ENCODE measurements at regions not wholly inside any gene's neighbourhood (a gene's known extent, or its start where the extent isn't known, plus 50 kb on each side); places are given as distances from the start of the nearest gene placed in this dataset.

GRCh38 chr14:44309331-44309730 is 197.8 kb downstream of the FSCB start:
- H3K4me3 Mint-ChIP-seq, result no peak overlapping the region
- peaks cover 22% of the 10 kb centered on the region for H3K9me3 Mint-ChIP-seq
- H3K4me1 Mint-ChIP-seq (ENCODE audit: low read depth in 2 of 2), result no peaks in the 10 kb centered on the region
- ATAC-seq (no peak), DNase-seq (ENCODE audit: low spot score) (no peak)
- no peaks in the 10 kb centered on the region for H3K27me3 Mint-ChIP-seq
- no peak overlapping the region for H3K27ac Mint-ChIP-seq
- H3K36me3 Mint-ChIP-seq, result peaks cover 16% of the 10 kb centered on the region

GRCh38 chr14:44300916-44301315 is 206.2 kb downstream of the FSCB start:
- no peak overlapping the region for H3K4me3 Mint-ChIP-seq
- H3K9me3 Mint-ChIP-seq, result peaks cover 12% of the 10 kb centered on the region
- H3K27ac Mint-ChIP-seq, result no peak overlapping the region
- H3K36me3 Mint-ChIP-seq, result no peaks in the 10 kb centered on the region
- no peak for DNase-seq (ENCODE audit: low spot score)
- H3K4me1 Mint-ChIP-seq (ENCODE audit: low read depth in 2 of 2), result no peaks in the 10 kb centered on the region
- no peak for ATAC-seq
- no peaks in the 10 kb centered on the region for H3K27me3 Mint-ChIP-seq

GRCh38 chr14:44297437-44297836 is 209.6 kb downstream of the FSCB start:
- H3K4me3 Mint-ChIP-seq, result no peak overlapping the region
- no peaks in the 10 kb centered on the region for H3K27me3 Mint-ChIP-seq
- ATAC-seq (no peak), DNase-seq (ENCODE audit: low spot score) (no peak)
- H3K36me3 Mint-ChIP-seq, result no peaks in the 10 kb centered on the region
- peaks cover 16% of the 10 kb centered on the region for H3K9me3 Mint-ChIP-seq
- H3K27ac Mint-ChIP-seq, result no peak overlapping the region
- H3K4me1 Mint-ChIP-seq (ENCODE audit: low read depth in 2 of 2), result no peaks in the 10 kb centered on the region

- Mint-ChIP-seq H3K4me3 (no peak overlapping the region), H3K36me3 (no peaks in the 10 kb centered on the region), H3K27ac (no peak overlapping the region), H3K27me3 (no peaks in the 10 kb centered on the region), H3K9me3 (peaks cover 15% of the 10 kb centered on the region), H3K4me1 (ENCODE audit: low read depth in 2 of 2) (no peaks in the 10 kb centered on the region)
- DNase-seq (ENCODE audit: low spot score) (no peak), ATAC-seq (no peak)
Observed at GRCh38 chr14:44291366-44291915, 215.6 kb downstream of the FSCB start.

DNA sequence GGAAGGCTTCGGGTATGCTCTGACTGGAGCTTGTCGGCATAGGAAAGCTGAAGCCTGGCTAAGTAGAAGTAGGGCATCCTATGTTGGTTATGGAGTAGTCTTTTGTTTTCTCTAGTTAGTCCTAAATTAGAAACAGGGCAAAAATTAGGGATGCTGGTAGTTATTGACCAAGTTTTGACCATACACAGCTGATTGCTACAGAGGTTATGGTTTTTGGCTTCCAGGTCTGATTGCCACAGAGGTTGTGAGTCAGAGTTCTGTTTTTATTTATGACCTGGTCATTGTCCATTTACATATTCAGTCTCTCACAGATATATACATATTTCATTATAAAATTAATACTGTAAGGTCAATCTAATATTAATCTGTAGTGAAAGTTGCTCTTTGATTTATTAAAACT is 219.2 kb downstream of the FSCB start:
- Mint-ChIP-seq H3K9me3 (peaks cover 9% of the 10 kb centered on the region), H3K27me3 (no peaks in the 10 kb centered on the region), H3K4me1 (ENCODE audit: low read depth in 2 of 2) (no peaks in the 10 kb centered on the region), H3K27ac (no peak overlapping the region), H3K36me3 (no peaks in the 10 kb centered on the region), H3K4me3 (no peak overlapping the region)
- ATAC-seq (no peak), DNase-seq (ENCODE audit: low spot score) (no peak)

DNA sequence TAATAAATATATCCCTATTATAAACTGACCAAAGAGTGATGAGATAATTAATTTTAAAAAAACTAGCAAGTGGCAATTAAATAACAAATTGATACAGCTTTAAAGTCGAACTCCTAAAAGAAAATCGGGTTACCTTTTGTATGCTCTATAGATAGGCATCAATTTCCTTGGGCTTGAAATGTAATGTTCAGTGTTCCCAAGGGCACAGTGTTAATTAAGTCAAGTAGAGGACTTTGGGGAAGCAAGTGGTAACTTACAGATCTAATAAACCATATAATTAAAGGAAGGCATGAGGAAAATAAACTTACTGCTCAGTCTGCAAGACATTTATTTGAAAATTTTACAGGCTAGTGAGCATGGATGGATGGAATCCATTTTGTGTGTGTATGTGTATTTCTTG is 220.9 kb downstream of the FSCB start:
- ATAC-seq, result no peak

GRCh38 chr14:44283836-44284235 is 223.2 kb downstream of the FSCB start:
- H3K27me3 Mint-ChIP-seq, result no peaks in the 10 kb centered on the region
- DNase-seq (ENCODE audit: low spot score) (no peak), ATAC-seq (no peak)
- H3K4me3 Mint-ChIP-seq, result no peak overlapping the region
- no peaks in the 10 kb centered on the region for H3K4me1 Mint-ChIP-seq (ENCODE audit: low read depth in 2 of 2)
- no peaks in the 10 kb centered on the region for H3K36me3 Mint-ChIP-seq
- peaks cover 4% of the 10 kb centered on the region for H3K9me3 Mint-ChIP-seq
- no peak overlapping the region for H3K27ac Mint-ChIP-seq

More for the DNA sequence above, 220.9 kb downstream of the FSCB start:
- peaks cover 7% of the 10 kb centered on the region for H3K9me3 Mint-ChIP-seq
- no peaks in the 10 kb centered on the region for H3K4me1 Mint-ChIP-seq (ENCODE audit: low read depth in 2 of 2)
- no peak overlapping the region for H3K4me3 Mint-ChIP-seq
- H3K27ac Mint-ChIP-seq, result no peak overlapping the region
- H3K27me3 Mint-ChIP-seq, result no peaks in the 10 kb centered on the region
- no peaks in the 10 kb centered on the region for H3K36me3 Mint-ChIP-seq
- DNase-seq (ENCODE audit: low spot score), result no peak

DNA sequence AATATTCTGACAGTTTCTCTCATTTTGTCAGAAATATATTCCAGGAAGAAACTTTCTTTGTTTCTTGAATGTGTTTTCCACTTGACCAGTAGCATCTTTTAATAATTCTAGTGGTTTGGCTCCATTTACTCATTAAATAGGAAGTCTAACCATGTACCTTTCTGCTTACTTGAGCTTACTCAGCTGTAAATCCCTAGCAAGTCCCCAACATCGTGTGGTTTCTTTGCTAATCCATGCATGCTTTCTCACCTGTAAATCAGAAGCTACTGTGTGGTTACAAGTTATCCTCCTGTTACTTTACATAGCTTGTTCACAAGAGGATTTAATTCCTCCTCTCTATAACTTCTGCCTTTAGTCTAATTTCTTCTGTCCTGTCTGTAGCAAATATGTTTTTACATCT is 227.7 kb downstream of the FSCB start:
- no peak overlapping the region for H3K4me3 Mint-ChIP-seq
- H3K4me1 Mint-ChIP-seq (ENCODE audit: low read depth in 2 of 2), result no peaks in the 10 kb centered on the region
- H3K27ac Mint-ChIP-seq, result no peak overlapping the region
- no peaks in the 10 kb centered on the region for H3K27me3 Mint-ChIP-seq
- no peak for ATAC-seq
- no peaks in the 10 kb centered on the region for H3K36me3 Mint-ChIP-seq
- no peak for DNase-seq (ENCODE audit: low spot score)
- peaks cover 4% of the 10 kb centered on the region for H3K9me3 Mint-ChIP-seq

- no peak overlapping the region for H3K4me3 Mint-ChIP-seq
- DNase-seq (ENCODE audit: low spot score), result no peak
- H3K9me3 Mint-ChIP-seq, result peaks cover 17% of the 10 kb centered on the region
- H3K27me3 Mint-ChIP-seq, result no peaks in the 10 kb centered on the region
- no peaks in the 10 kb centered on the region for H3K4me1 Mint-ChIP-seq (ENCODE audit: low read depth in 2 of 2)
- no peaks in the 10 kb centered on the region for H3K36me3 Mint-ChIP-seq
- ATAC-seq, result no peak
- H3K27ac Mint-ChIP-seq, result no peak overlapping the region
Observed at GRCh38 chr14:44271637-44272036, 235.4 kb downstream of the FSCB start.

DNA sequence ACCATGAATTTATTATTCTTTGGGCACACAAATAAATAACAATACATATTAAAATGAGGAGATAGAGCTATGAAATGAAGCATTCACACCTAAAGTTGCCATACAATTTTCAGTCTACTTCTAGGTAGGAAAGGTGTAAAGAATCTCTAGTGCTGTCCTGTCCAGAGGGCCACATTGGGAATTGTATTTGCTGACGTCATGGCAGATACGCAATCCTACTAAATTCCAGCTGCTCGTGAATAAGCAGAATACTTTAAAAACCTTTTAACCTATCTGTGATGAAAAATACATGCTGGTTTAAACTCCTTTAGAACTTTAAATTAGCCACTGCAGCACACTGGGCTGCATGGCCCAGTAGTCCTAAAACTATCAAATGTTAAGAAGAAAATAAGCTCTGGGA is 236.1 kb downstream of the FSCB start:
- Mint-ChIP-seq H3K27me3 (no peaks in the 10 kb centered on the region), H3K4me1 (ENCODE audit: low read depth in 2 of 2) (no peaks in the 10 kb centered on the region), H3K9me3 (peaks cover 21% of the 10 kb centered on the region), H3K36me3 (no peaks in the 10 kb centered on the region), H3K4me3 (no peak overlapping the region), H3K27ac (no peak overlapping the region)
- DNase-seq (ENCODE audit: low spot score) (no peak), ATAC-seq (no peak)

DNA sequence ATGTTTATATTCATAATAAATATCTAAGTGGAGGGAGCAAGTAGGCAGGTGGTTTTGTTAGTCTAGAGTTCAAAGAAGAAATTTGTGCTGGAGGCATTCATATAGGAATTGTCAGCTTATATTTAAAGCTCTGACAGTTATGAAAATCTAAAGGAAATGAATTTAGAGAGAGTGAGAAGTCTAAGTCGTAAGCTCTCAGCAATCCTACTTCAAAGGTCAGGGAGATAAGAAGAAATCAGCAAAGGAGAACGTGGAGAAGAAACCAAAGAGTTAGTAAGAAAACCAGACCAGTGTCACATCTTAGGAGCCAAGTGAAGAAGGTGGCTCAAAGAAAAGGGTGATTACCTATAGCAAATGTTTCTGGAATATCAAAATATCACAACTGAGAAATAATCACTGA is 241.8 kb downstream of the FSCB start:
- ATAC-seq (no peak), DNase-seq (ENCODE audit: low spot score) (no peak)
- Mint-ChIP-seq H3K27ac (no peak overlapping the region), H3K27me3 (no peaks in the 10 kb centered on the region), H3K9me3 (peaks cover 39% of the 10 kb centered on the region), H3K4me1 (ENCODE audit: low read depth in 2 of 2) (no peaks in the 10 kb centered on the region), H3K4me3 (no peak overlapping the region), H3K36me3 (peaks cover 4% of the 10 kb centered on the region)

DNA sequence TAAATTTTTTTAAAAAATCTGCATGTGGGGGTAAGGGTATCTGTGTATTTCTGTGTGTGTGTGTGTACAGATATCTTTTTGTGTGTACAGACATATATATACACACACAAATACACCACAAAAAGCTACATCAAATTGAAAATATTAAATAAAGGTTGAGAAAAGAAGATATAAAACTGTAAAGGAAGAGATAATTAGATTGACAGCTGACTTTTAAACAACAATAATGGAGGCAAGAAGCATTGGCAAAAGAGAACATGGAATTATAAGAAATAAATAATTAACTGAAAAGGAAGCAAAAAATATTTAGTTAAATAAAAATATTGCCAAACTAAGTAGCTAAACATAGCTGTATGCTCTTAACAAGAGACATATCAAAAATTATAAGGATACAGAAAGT is 291.4 kb downstream of the FSCB start:
- Mint-ChIP-seq H3K4me3 (no peak overlapping the region), H3K9me3 (peaks cover 9% of the 10 kb centered on the region), H3K27me3 (no peaks in the 10 kb centered on the region), H3K36me3 (no peaks in the 10 kb centered on the region), H3K4me1 (ENCODE audit: low read depth in 2 of 2) (no peaks in the 10 kb centered on the region), H3K27ac (no peak overlapping the region)
- no peak for DNase-seq (ENCODE audit: low spot score)
- no peak for ATAC-seq

GRCh38 chr14:44211718-44212117 is 295.4 kb downstream of the FSCB start:
- Mint-ChIP-seq H3K27ac (no peak overlapping the region), H3K27me3 (no peaks in the 10 kb centered on the region), H3K36me3 (no peaks in the 10 kb centered on the region), H3K4me1 (ENCODE audit: low read depth in 2 of 2) (no peaks in the 10 kb centered on the region), H3K4me3 (no peak overlapping the region), H3K9me3 (peaks cover 4% of the 10 kb centered on the region)
- no peak for ATAC-seq
- DNase-seq (ENCODE audit: low spot score), result no peak

DNA sequence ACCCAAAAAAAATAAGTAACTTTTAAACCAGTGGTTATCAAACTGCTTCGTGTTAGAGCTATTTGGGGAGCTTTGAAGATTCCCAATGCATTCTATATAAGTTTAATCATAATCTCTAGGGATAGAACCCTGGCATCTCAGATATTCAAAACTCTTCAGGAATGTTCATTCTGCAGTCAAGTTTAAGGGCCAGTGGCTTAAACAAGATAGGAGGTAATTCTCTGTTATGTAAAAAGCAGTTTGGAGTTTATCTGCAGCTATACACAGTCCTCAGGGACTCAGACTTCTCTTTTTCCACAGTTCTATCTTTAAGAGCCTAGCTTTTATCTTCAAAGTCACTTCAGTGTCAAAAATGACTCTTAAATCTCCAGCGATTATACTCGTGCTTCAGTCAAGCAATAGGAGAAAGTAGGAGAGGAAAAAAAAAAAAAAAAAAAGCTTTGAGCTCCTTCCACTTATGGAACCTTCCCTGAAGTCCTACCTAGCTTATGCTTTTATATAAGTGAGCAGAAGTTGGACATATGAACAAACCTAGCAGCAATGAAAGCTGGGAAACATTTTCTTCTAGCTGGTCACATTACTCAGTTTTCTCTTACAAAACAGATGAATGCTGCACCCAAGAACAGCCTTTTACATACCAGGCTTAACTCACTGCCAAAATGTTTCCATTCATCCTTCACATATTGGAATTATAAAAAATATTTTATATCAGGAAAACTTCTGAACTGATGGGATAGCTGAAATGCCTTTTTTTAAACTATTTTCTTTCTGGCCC is 302.8 kb downstream of the FSCB start:
- ATAC-seq (no peak), DNase-seq (ENCODE audit: low spot score) (no peak)
- Mint-ChIP-seq H3K4me3 (no peak overlapping the region), H3K27ac (no peak overlapping the region), H3K9me3 (peaks cover 5% of the 10 kb centered on the region), H3K27me3 (no peaks in the 10 kb centered on the region), H3K36me3 (no peaks in the 10 kb centered on the region), H3K4me1 (ENCODE audit: low read depth in 2 of 2) (no peaks in the 10 kb centered on the region)

GRCh38 chr14:44180975-44181374 is 326.1 kb downstream of the FSCB start:
- ATAC-seq (no peak), DNase-seq (ENCODE audit: low spot score) (no peak)
- Mint-ChIP-seq H3K27ac (no peak overlapping the region), H3K36me3 (peaks cover 4% of the 10 kb centered on the region), H3K27me3 (no peaks in the 10 kb centered on the region), H3K4me1 (ENCODE audit: low read depth in 2 of 2) (no peaks in the 10 kb centered on the region), H3K9me3 (peaks cover 27% of the 10 kb centered on the region), H3K4me3 (no peak overlapping the region)

Measured in natural killer cell treated with Interleukin-12 subunit alpha and Interleukin-12 subunit beta and Interleukin-15 and Interleukin-18, amount 100 ng/mL, for 72 hours (primary cell).